ENCODE measurements at regions not wholly inside any gene's neighbourhood (a gene's known extent, or its start where the extent isn't known, plus 50 kb on each side); places are given as distances from the start of the nearest gene placed in this dataset.

- TF ChIP-seq GABPA (IDR thresholded peaks at IDR 0.05; ENCODE audit: low read depth) (no peak), POLR2AphosphoS5 (IDR thresholded peaks at IDR 0.05; ENCODE audit: low read depth) (no peak), SPI1 (IDR thresholded peaks at IDR 0.05; ENCODE audit: borderline replicate concordance, low read depth) (no peak), CTCF (IDR thresholded peaks at IDR 0.05; ENCODE audit: insufficient read depth, low read length) (no peak)
- TF ChIP-seq, protein P1, sequence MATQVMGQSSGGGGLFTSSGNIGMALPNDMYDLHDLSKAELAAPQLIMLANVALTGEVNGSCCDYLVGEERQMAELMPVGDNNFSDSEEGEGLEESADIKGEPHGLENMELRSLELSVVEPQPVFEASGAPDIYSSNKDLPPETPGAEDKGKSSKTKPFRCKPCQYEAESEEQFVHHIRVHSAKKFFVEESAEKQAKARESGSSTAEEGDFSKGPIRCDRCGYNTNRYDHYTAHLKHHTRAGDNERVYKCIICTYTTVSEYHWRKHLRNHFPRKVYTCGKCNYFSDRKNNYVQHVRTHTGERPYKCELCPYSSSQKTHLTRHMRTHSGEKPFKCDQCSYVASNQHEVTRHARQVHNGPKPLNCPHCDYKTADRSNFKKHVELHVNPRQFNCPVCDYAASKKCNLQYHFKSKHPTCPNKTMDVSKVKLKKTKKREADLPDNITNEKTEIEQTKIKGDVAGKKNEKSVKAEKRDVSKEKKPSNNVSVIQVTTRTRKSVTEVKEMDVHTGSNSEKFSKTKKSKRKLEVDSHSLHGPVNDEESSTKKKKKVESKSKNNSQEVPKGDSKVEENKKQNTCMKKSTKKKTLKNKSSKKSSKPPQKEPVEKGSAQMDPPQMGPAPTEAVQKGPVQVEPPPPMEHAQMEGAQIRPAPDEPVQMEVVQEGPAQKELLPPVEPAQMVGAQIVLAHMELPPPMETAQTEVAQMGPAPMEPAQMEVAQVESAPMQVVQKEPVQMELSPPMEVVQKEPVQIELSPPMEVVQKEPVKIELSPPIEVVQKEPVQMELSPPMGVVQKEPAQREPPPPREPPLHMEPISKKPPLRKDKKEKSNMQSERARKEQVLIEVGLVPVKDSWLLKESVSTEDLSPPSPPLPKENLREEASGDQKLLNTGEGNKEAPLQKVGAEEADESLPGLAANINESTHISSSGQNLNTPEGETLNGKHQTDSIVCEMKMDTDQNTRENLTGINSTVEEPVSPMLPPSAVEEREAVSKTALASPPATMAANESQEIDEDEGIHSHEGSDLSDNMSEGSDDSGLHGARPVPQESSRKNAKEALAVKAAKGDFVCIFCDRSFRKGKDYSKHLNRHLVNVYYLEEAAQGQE (IDR thresholded peaks at IDR 0.05; ENCODE audit: insufficient replicate concordance, low read depth): no peak
- Histone ChIP-seq H3K27ac (replicated peaks) (no peak overlapping the region), H3K27me3 (ENCODE audit: insufficient read depth, poor library complexity, severe bottlenecking) (no peaks in the 10 kb centered on the region), H3K4me3 (replicated peaks; ENCODE audit: insufficient read depth, low read length) (no peak overlapping the region)
- DNase-seq (ENCODE audit: low read depth in 1 of 2, low spot score in 1 of 2): no peak
These were observed 96.9 kb upstream of the PTPRK start for GRCh38 chr6:128617285-128617684.

DNA sequence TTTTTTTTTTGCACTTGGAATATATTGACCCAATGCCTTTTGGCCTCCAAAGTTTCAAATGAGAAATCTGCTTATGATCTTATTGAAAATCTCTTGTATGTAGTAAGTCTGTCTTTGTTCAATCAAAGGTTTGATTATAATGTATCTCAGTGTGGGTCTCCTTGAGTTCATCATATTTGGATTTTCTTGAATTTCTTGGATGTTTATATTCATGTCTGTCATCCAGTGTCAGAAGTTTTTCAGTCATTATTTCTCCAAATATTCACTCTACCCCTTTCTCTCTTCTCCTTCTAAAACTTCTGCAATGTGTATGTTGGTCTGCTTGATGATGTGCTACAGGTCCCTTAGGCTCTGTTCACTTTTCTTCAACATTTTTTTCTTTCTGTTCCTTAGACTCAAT is 95.9 kb upstream of the PTPRK start:
- H3K4me3 ChIP-seq (replicated peaks; ENCODE audit: insufficient read depth, low read length): no peak overlapping the region
- H3K27me3 ChIP-seq (ENCODE audit: insufficient read depth, poor library complexity, severe bottlenecking): no peaks in the 10 kb centered on the region
- TF ChIP-seq POLR2AphosphoS5 (IDR thresholded peaks at IDR 0.05; ENCODE audit: low read depth) (no peak), SPI1 (IDR thresholded peaks at IDR 0.05; ENCODE audit: borderline replicate concordance, low read depth) (no peak), GABPA (IDR thresholded peaks at IDR 0.05; ENCODE audit: low read depth) (no peak), CTCF (IDR thresholded peaks at IDR 0.05; ENCODE audit: insufficient read depth, low read length) (no peak)
- TF ChIP-seq, protein P1 (IDR thresholded peaks at IDR 0.05; ENCODE audit: insufficient replicate concordance, low read depth): no peak
- no peak for DNase-seq (ENCODE audit: low read depth in 1 of 2, low spot score in 1 of 2)
- no peak overlapping the region for H3K27ac ChIP-seq (replicated peaks)

GRCh38 chr6:128606611-128607010 is 86.2 kb upstream of the PTPRK start:
- no peak overlapping the region for H3K4me3 ChIP-seq (replicated peaks; ENCODE audit: insufficient read depth, low read length)
- no peak overlapping the region for H3K27ac ChIP-seq (replicated peaks)
- no peaks in the 10 kb centered on the region for H3K27me3 ChIP-seq (ENCODE audit: insufficient read depth, poor library complexity, severe bottlenecking)
- TF ChIP-seq, protein P1 (IDR thresholded peaks at IDR 0.05; ENCODE audit: insufficient replicate concordance, low read depth): no peak
- TF ChIP-seq CTCF (IDR thresholded peaks at IDR 0.05; ENCODE audit: insufficient read depth, low read length) (no peak), GABPA (IDR thresholded peaks at IDR 0.05; ENCODE audit: low read depth) (no peak), POLR2AphosphoS5 (IDR thresholded peaks at IDR 0.05; ENCODE audit: low read depth) (no peak), SPI1 (IDR thresholded peaks at IDR 0.05; ENCODE audit: borderline replicate concordance, low read depth) (no peak)
- DNase-seq (ENCODE audit: low read depth in 1 of 2, low spot score in 1 of 2): no peak
